H9 (cell line): ENCODE measurements at regions not wholly inside any gene's neighbourhood (a gene's known extent, or its start where the extent isn't known, plus 50 kb on each side); places are given as distances from the start of the nearest gene placed in this dataset.

ENCODE experiments used
- DNase-seq: peaks from one replicate; pipeline ENCODE4 v3.0.0-alpha.2; 2017
- H2AFZ ChIP-seq: one replicate; pipeline ENCODE4 v1.6.1; 2013; ENCODE audit warnings: mild to moderate bottlenecking, low read length, control low read depth, moderate library complexity
- H2AK5ac ChIP-seq: 2 replicates; pipeline ENCODE4 v1.6.1; 2013; ENCODE audit warnings: low read length, control low read depth, mixed read lengths; ENCODE audit not compliant: insufficient read length
- H2BK120ac ChIP-seq: one replicate; pipeline ENCODE4 v1.6.1; 2013; ENCODE audit warnings: low read depth, mild to moderate bottlenecking, low read length, control low read depth, inconsistent platforms; ENCODE audit not compliant: poor library complexity, severe bottlenecking
- H2BK12ac ChIP-seq: 2 replicates; pipeline ENCODE4 v1.6.1; 2013; ENCODE audit warnings: low read length, control low read depth, mixed read lengths, low read depth; ENCODE audit not compliant: insufficient read length
- H2BK15ac ChIP-seq: 2 replicates; pipeline ENCODE4 v1.6.1; 2013; ENCODE audit warnings: low read depth, low read length, control low read depth
- H2BK20ac ChIP-seq: one replicate; pipeline ENCODE4 v1.6.1; 2013; ENCODE audit warnings: low read depth, mild to moderate bottlenecking, low read length, control low read depth, inconsistent platforms; ENCODE audit not compliant: poor library complexity, severe bottlenecking
- H2BK5ac ChIP-seq: 2 replicates; pipeline ENCODE4 v1.6.1; 2013; ENCODE audit warnings: low read length, control low read depth, mixed read lengths; ENCODE audit not compliant: insufficient read length
- H3K14ac ChIP-seq: 2 replicates; pipeline ENCODE4 v1.6.1; 2013; ENCODE audit warnings: low read length, control low read depth; ENCODE audit not compliant: insufficient read depth
- H3K18ac ChIP-seq: 2 replicates; pipeline ENCODE4 v1.6.1; 2013; ENCODE audit warnings: low read depth, mild to moderate bottlenecking, mixed read lengths, low read length, control low read depth; ENCODE audit not compliant: insufficient read length
- H3K23ac ChIP-seq: 2 replicates; pipeline ENCODE4 v1.6.1; 2013; ENCODE audit warnings: low read length, control low read depth, mixed read lengths, low read depth; ENCODE audit not compliant: insufficient read length
- H3K23me2 ChIP-seq: 2 replicates; pipeline ENCODE4 v1.6.1; 2013; ENCODE audit warnings: low read depth, mild to moderate bottlenecking, mixed read lengths, low read length, control low read depth; ENCODE audit not compliant: insufficient read length, poor library complexity, severe bottlenecking
- H3K27ac ChIP-seq: 2 replicates; pipeline ENCODE4 v1.5.1; 2013; ENCODE audit warnings: low read length, control low read depth, mixed read lengths, low read depth; ENCODE audit not compliant: insufficient read length
- H3K27me3 ChIP-seq: 2 replicates; pipeline ENCODE4 v1.6.1; 2013; ENCODE audit warnings: low read length, control low read depth, inconsistent platforms; ENCODE audit not compliant: insufficient read depth
- H3K4ac ChIP-seq: 2 replicates; pipeline ENCODE4 v1.6.1; 2013; ENCODE audit warnings: low read depth, mild to moderate bottlenecking, control low read depth, inconsistent platforms, low read length, moderate library complexity
- H3K4me1 ChIP-seq: 2 replicates; pipeline ENCODE4 v1.6.1; 2013; ENCODE audit warnings: low read length, control low read depth, inconsistent platforms; ENCODE audit not compliant: insufficient read depth
- H3K4me2 ChIP-seq: 2 replicates; pipeline ENCODE4 v1.6.1; 2013; ENCODE audit warnings: low read length, control low read depth, mixed read lengths; ENCODE audit not compliant: insufficient read length, insufficient read depth
- H3K56ac ChIP-seq: 2 replicates; pipeline ENCODE4 v1.6.1; 2013; ENCODE audit warnings: low read depth, mild to moderate bottlenecking, mixed read lengths, low read length, control low read depth; ENCODE audit not compliant: insufficient read length
- H3K79me1 ChIP-seq: 2 replicates; pipeline ENCODE4 v1.6.1; 2013; ENCODE audit warnings: low read depth, mild to moderate bottlenecking, moderate library complexity, low read length, control low read depth, inconsistent platforms; ENCODE audit not compliant: insufficient read depth, poor library complexity, severe bottlenecking
- H3K79me2 ChIP-seq: 2 replicates; pipeline ENCODE4 v1.6.1; 2013; ENCODE audit warnings: low read length, control low read depth, inconsistent platforms; ENCODE audit not compliant: insufficient read depth
- H3K9ac ChIP-seq: 2 replicates; pipeline ENCODE4 v1.6.1; 2013; ENCODE audit warnings: low read length, control low read depth, mixed read lengths; ENCODE audit not compliant: insufficient read length; ENCODE audit errors: extremely low read depth
- H3K9me3 ChIP-seq: one replicate; pipeline ENCODE4 v1.6.1; 2013; ENCODE audit warnings: low read depth, low read length, inconsistent platforms; ENCODE audit not compliant: control insufficient read depth
- H3T11ph ChIP-seq: one replicate; pipeline ENCODE4 v1.6.1; 2013; ENCODE audit warnings: mild to moderate bottlenecking, low read length, control low read depth, inconsistent platforms
- H4K20me1 ChIP-seq: one replicate; pipeline ENCODE4 v1.6.1; 2013; ENCODE audit not compliant: control insufficient read depth, insufficient read length, insufficient read depth
- H4K5ac ChIP-seq: 2 replicates; pipeline ENCODE4 v1.6.1; 2013; ENCODE audit warnings: low read depth, mild to moderate bottlenecking, mixed read lengths, low read length, control low read depth; ENCODE audit not compliant: insufficient read length
- H4K8ac ChIP-seq: replicated peaks from 2 replicates; pipeline ENCODE4 v1.6.1; 2013; ENCODE audit warnings: low read length, control low read depth, mixed read lengths, low read depth; ENCODE audit not compliant: insufficient read length
- H4K91ac ChIP-seq: 2 replicates; pipeline ENCODE4 v1.6.1; 2013; ENCODE audit warnings: low read depth, mild to moderate bottlenecking, moderate library complexity, mixed read lengths, low read length, control low read depth; ENCODE audit not compliant: insufficient read length
- H3K27ac Mint-ChIP-seq, 3 experiments: 2 replicates in 2 of 3; 3 replicates in 1 of 3; pipeline ENCODE4 v1.8.0; 2020 to 2021; ENCODE audit warnings: mixed read lengths in 3 of 3, mild to moderate bottlenecking in 1 of 3, moderate library complexity in 1 of 3
- H3K27me3 Mint-ChIP-seq: 2 replicates; pipeline ENCODE4 v1.8.0; 2021; ENCODE audit warnings: low read depth, mild to moderate bottlenecking, moderate library complexity, mixed read lengths
- H3K36me3 Mint-ChIP-seq, 3 experiments: 2 replicates in 2 of 3; 3 replicates in 1 of 3; pipeline ENCODE4 v1.8.0; 2020 to 2021; ENCODE audit warnings: low read depth in 3 of 3, mixed read lengths in 3 of 3; ENCODE audit not compliant: insufficient read depth in 1 of 3
- H3K4me1 Mint-ChIP-seq, 2 experiments: 2 replicates each; pipeline ENCODE4 v1.8.0; 2020; ENCODE audit warnings: mixed read lengths in 2 of 2
- H3K4me3 Mint-ChIP-seq, 2 experiments: 2 replicates in 1 of 2; 3 replicates in 1 of 2; pipeline ENCODE4 v1.8.0; 2020 to 2021; ENCODE audit warnings: mild to moderate bottlenecking in 2 of 2, mixed read lengths in 2 of 2, moderate library complexity in 1 of 2
- H3K9me3 Mint-ChIP-seq, 2 experiments: 2 replicates in 1 of 2; 3 replicates in 1 of 2; pipeline ENCODE4 v1.8.0; 2020; ENCODE audit warnings: mild to moderate bottlenecking in 2 of 2, mixed read lengths in 2 of 2, moderate library complexity in 1 of 2
- CTCF ChIP-seq: fragments of 200-600 bp; sonication (generic); conservative IDR thresholded peaks from 3 replicates; pipeline ENCODE4 v1.8.0; 2021; ENCODE audit warnings: antibody characterized with exemption, mild to moderate bottlenecking
- WGBS: extraction: QIAGEN DNeasy Blood & Tissue Kit; methylation state at CpG from one replicate; pipeline ENCODE4 v1.1.7; 2013; ENCODE audit warnings: missing lambda C conversion rate, low lambda C conversion rate, mixed read lengths; ENCODE audit not compliant: insufficient read length; ENCODE audit errors: extremely low coverage; 5-methylcytosine and 5-hydroxymethylcytosine counted together

GRCh38 chr10:129387258-129387525, 79.8 kb upstream of the MGMT start:
- Histone ChIP-seq H4K91ac (no peak overlapping the region), H2BK20ac (no peak overlapping the region), H4K20me1 (no peaks in the 10 kb centered on the region), H3K27me3 (no peaks in the 10 kb centered on the region), H3T11ph (no peak overlapping the region), H2BK15ac (no peak overlapping the region), H2BK12ac (no peak overlapping the region), H3K4ac (no peak overlapping the region), H3K14ac (no peak overlapping the region), H3K18ac (no peak overlapping the region), H3K79me2 (no peaks in the 10 kb centered on the region), H2AFZ (no peak overlapping the region), H3K79me1 (no peaks in the 10 kb centered on the region), H3K23me2 (no peaks in the 10 kb centered on the region), H3K9ac (no peak overlapping the region), H3K56ac (no peak overlapping the region), H2AK5ac (no peak overlapping the region), H3K27ac (no peak overlapping the region), H2BK120ac (no peak overlapping the region), H3K9me3 (no peaks in the 10 kb centered on the region), H4K5ac (no peak overlapping the region), H4K8ac (no peak overlapping the region), H2BK5ac (no peak overlapping the region), H3K4me1 (no peaks in the 10 kb centered on the region), H3K23ac (no peak overlapping the region), H3K4me2 (no peak overlapping the region)
- Mint-ChIP-seq H3K9me3 (no peaks in the 10 kb centered on the region), H3K27me3 (no peaks in the 10 kb centered on the region; the same call in none of the 2 replicates), H3K27ac (no peak overlapping the region), H3K4me3 (no peak overlapping the region), H3K4me1 (peaks cover 2 to 6% of the 10 kb centered on the region in 2 experiments; a peak in 2 of 4 replicates), H3K36me3 (no peaks in the 10 kb centered on the region)
- no peak for DNase-seq
- TF ChIP-seq CTCF: no peak
- no CpG with 5 or more reads among the region's 5 CpGs for WGBS
